GM12892 (cell line): ENCODE measurements at regions not wholly inside any gene's neighbourhood (a gene's known extent, or its start where the extent isn't known, plus 50 kb on each side); places are given as distances from the start of the nearest gene placed in this dataset.

Experiments
- POLR2A ChIP-seq: IDR thresholded peaks from 2 replicates; pipeline ENCODE4 v1.6.1; 2011; ENCODE audit warnings: low read depth, low read length, control low read depth
- POLR2AphosphoS5 ChIP-seq: IDR thresholded peaks from 2 replicates; pipeline ENCODE4 v1.6.1; 2011; ENCODE audit warnings: low read depth, low read length, control low read depth
- TAF1 ChIP-seq: IDR thresholded peaks from 2 replicates; pipeline ENCODE4 v1.6.1; 2011; ENCODE audit warnings: low read depth, mild to moderate bottlenecking, control low read depth, low read length, borderline replicate concordance

DNA sequence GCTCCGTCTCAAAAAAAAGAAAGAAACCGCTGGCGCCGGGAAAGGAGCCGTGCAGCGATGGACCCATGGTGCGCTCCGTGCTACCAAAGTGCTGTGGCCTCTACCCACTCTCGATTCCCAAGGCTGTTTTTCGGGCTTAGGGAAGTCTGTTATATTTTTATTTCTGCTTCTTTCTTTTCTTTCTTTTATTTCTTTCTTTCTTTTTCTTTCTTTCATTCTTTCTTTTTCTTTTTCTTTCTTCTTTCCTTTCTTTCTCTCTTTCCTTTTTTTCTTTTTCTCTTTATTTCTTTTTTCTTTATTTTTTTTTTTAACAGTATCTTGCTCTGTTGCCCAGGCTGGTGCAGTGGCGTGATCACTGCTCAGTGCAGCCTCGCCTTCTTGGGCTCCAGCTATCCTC, 87.5 kb downstream of the ANXA2R start:
- TF ChIP-seq POLR2A (no peak), POLR2AphosphoS5 (no peak), TAF1 (no peak)
